ENCODE measurements at regions not wholly inside any gene's neighbourhood (a gene's known extent, or its start where the extent isn't known, plus 50 kb on each side); places are given as distances from the start of the nearest gene placed in this dataset.
"Not testable (repeated sequence)": the region's sequence is repeated elsewhere in the genome, so short reads cannot be mapped to it uniquely, and the experiment has no call there.

DNA sequence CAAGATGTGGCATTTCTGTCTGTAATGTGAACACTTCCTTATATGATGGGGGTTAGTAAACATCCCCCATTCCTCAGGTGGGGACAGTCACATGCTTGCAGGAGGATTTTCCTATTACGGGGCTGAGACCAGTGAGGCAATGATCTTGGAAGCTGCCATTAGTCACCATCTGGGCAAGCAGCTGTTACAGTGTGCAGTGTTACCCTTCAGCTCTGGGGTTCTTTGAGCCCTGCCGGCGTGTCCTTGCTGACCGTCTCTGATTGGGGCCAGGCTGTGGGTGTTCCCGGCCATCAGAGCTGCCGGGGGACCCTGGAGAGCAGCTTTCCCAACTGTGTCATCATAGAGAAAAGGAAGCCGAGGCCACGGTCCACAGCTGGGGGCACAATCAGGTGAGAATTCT lies 126.8 kb upstream of the FAM20C start:
- ATAC-seq = no peak
- no peak for DNase-seq
- intact Hi-C loops (cut with DNase I, micrococcal nuclease) = no loop called here

DNA sequence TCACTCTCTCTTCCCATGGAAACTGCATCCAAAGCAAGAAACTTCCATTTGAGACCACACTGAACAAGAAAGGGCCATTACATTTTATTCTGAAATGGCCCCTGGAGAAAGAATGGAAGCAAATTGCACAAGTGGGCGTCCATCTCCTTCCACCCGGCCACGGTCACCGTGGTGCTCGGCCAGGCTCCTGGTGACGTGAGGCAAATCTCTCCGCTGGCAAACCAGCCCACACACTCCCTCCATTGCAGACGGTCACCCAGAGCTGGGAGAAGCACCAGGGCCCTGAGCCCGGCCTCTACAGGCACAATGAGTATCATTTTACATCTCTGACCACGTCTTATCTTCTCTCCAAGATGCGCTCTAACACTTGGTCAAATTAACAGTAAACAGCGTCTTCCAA lies 126.1 kb upstream of the FAM20C start:
- no peak for DNase-seq
- ATAC-seq = no peak
- intact Hi-C loops (cut with DNase I, micrococcal nuclease) = no loop called here

DNA sequence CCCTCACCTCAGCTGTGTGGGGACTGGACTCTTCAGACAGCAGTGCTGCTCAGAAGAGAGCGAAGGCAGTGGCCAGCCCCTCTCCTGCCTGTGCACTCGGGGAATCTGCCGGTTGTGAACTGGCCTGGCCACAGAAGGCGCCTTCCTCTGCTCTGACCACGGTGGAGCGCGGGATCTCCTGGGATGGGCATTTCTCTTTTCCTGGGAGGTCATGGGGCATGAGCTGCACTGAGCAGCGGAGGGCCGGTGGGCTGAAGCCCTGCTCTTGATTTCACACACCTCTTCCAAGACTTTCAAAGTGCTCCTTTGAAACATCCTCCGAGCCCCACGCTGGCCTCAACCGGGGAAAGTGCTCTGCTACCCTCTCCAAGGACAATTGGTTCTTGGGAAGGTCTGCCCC lies 125.6 kb upstream of the FAM20C start:
- ATAC-seq (no peak), DNase-seq (no peak)
- intact Hi-C loops (cut with DNase I, micrococcal nuclease) = no loop called here

DNA sequence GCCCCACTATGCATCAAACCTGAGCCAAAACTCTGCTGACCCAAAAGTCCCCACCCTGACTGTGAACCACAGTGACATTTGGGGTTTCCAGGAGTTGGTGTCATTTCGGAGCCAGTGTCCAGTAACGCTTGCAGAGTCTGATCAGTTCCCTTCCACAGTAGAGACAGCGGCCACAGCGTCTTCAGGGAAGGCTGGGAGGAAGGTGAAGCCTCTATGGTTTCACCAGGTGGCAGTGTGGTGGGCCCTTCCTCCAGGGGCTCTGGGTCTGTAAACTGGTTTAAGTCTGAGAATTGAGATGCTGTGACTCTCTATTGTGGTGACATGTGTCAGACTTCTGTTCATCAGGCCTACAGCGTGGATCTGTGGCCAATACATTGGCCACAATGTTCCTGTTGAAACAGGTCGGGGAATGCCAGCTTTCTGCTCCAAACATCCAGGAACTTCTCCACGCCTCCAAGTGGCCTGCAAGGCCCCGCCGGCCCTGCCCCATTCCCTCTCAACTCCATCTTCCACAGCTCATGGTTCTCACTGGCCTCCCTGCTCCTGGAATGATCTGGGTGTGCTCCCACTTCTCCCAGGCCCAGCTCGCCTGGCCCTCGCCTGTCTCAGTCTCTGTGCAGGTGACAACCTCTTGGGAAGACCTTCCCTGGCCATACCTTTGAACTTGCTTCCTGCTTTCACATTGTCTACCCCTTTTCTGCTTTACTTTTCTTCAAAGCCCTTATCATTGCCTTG lies 124.5 kb upstream of the FAM20C start:
- DNase-seq = no peak
- no peak for ATAC-seq
- intact Hi-C loops (cut with DNase I, micrococcal nuclease) = no loop called here

DNA sequence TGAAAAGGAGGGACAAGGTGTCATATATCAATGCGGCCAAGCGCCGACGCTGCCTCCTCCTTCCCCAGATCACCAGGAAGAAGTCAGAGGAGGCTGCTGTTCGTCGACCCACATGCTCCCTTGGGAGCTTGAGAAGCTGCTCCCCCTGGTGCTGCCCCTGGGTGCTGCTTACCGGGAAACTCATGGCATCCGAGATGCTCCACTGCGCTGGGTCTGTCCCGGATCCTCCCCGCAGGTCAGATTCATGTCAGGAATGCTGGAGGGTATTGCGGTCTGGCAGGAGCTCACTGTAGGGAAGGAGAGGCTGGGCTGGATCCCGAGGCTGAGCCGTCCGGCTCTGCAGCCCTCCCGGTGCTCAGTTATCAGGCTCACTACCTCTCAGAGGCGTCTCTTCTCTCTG lies 123.7 kb upstream of the FAM20C start:
- intact Hi-C loops (cut with DNase I, micrococcal nuclease) = no loop called here
- DNase-seq (no peak), ATAC-seq (no peak)

DNA sequence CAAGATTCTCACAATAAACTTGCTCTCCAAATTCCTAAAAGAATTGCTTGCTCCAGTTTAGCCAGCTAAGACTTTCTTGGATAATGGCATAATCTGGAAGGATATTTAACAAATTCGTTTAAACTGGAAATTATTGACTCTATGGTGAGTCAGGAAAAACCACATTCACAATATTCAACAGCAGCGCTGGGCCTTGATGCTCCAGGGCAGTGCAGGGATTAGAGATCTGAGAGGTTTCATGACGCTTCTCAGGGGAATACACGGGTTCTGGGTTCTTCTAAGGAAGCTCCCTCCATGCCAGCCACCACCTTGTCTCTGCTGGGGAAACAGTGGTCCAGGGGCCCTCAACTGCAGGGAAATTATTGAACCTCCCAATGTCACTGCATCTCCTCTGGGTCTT lies 123.3 kb upstream of the FAM20C start:
- DNase-seq; ATAC-seq; intact Hi-C loops (cut with DNase I, micrococcal nuclease): not testable (repeated sequence)

DNA sequence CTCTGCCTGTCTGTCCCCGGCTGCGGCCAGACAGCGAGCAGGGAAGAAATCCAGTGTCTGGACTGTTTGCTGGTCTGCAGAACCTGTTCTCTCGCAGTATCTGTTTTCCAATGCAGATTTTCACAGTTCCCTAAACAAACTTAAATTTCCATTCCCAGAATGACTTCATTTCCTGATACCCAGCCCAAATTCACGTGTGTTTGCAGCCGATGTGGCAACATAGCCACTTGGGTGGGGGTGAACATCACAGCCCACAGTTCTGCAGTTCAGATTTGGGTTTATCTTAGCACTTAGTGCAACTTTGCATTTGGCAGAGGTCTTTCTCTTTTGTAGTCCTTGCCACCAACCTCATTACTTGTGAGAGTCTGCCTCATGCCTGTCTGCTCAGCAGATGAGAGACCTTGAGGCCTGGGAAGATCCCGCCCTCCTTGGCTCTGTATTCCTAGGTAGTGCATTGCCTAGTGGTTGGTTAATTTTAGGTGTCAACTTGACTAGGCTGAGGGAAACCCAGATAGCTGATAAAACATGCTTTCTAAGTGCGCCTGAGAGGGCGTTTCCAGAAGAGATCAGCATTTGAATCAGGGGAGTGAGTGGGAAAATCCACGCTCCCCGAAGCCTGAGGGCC lies 122.8 kb upstream of the FAM20C start:
- ATAC-seq; DNase-seq; intact Hi-C loops (cut with DNase I, micrococcal nuclease): not testable (repeated sequence)

DNA sequence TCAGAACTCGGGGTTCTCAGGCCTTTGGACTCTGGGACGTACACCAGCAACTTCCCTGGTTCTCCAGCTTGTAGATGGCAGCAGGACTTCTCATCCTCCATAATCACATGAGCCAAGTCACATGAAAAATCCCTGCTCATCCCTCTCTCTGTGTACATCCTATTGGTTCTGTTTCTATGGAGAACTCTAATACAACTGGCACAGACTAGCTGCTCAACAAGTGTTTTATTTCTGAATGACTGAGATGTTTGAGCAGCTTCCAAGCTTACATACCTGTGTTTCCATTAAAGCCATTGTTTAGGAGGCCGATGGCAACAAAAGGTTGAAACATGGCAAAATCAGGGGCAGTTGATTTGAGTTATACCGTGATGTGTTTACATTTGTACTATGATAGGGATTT lies 122.2 kb upstream of the FAM20C start:
- ATAC-seq; DNase-seq; intact Hi-C loops (cut with DNase I, micrococcal nuclease): not testable (repeated sequence)

DNA sequence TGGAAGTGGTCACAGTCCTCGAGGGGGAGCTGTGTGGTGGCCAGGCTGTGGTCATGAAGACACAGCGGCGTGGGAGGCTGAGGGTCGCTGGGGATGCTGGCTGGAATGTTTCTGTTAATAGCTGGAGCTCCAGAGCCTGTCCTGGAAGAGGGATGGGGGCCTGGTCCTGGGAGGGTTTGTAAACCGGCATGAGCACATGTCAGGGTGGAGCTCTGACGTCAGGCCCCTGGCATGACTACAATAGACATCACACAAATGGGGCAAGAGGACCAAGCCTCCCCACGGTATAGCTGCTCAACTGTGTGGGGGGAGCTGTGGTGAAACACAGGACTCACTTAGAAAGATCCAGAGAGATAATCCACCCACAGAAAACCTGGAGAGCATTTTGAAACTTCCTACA lies 121.4 kb upstream of the FAM20C start:
- not testable (repeated sequence) for ATAC-seq

DNA sequence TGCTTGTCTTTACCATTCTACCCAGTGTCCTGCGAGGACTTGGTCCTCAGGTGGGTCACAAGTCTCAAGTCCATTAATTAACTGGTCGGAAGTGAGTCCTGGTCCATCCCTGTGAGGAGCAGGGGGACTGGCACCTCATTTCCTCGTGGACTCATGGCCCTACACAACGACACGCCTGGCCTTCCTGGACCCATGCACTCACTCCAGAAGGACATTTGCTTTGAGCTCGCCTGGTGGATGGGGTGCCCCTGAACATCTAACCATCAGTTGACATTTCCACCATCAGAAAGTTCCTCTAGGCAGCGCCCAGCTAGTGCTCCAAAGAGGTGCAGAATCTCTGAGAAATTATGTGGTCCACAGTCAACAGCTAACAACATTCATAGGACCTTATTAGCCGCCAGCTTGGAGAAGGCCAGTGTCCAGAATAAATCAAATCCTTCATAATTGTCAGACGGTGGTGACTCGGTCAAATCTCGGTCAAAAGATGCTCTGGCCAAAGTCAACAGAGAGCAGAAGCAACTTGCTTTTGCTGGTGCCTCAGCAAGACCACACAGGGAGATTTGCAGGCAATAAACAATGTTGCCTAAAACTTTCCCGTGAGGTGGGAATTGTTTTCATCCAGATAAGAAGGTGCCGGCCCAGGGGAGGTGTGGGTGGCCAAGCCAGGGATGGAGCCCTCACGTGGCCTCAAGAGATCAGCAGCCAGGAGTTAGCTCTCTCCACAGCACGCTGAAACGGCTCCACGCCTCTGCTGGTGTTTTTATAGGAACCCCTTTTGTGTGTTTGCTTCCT lies 119.9 kb upstream of the FAM20C start:
- intact Hi-C loops (cut with DNase I, micrococcal nuclease); ATAC-seq: not testable (repeated sequence)
- peak in 1 of 2 donors; percentile 1 for DNase-seq

More for the DNA sequence above, 121.4 kb upstream of the FAM20C start:
- intact Hi-C loops (cut with DNase I, micrococcal nuclease) = not testable (repeated sequence)
- DNase-seq = peak in 1 of 2 donors; percentile 55

DNA sequence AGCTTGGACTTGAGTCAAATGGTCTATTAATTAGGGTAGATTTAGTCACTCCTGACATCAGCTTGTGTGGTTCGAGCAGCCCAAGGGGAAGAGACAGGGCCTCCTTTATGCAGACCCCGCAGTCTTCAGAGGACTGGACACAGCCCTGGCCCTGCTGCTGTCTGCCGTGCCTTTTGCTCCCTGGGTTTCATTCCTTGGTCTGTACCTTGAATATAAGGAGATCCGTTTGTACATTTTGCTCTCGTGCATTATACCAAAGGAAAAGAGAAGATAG lies 119.4 kb upstream of the FAM20C start:
- DNase-seq; ATAC-seq; intact Hi-C loops (cut with DNase I, micrococcal nuclease): not testable (repeated sequence)

DNA sequence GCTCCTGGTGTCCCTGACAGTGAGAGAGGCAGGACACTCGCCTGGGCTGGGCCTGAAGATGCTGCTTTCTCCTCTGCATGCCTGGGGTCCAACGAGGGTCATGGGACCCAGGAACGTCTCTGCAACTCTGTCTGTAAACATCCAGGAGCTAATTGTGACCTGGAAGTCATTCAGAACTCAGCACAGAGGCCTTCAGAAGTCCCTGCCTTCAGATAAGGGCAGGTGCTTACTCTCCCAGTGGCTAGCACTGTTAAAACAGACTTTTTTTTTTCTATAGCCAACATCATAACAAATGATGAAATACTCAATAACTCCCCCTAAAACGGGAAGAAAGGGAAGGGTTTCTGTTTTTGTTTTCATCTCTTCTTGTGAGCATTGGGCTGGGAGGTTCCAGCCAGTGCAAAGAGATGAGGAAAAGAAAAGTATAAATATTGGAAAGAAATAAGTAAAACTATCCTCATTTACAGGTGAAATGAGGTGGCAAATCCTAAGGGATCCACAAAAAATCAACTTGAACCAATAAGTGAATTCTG lies 118.3 kb upstream of the FAM20C start:
- DNase-seq; intact Hi-C loops (cut with DNase I, micrococcal nuclease); ATAC-seq: not testable (repeated sequence)

DNA sequence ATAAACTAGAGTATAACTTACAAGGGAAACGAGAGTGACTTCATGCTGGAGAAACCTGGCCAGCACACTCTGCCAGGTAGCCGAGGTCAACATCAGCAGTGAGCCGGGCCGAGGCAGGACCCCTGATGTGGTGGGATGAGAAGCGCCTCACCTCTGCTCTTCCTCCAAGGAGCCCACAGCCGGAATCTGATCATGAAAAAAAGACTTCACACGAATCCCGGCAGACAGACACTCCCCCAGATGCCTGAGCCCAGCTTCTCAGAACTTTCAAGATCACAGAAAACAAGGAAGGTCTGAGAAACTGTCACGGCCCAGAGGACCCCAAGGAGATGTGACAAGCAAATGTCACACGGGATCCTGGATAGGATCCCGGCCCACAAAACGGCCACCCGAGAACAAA lies 116.9 kb upstream of the FAM20C start:
- DNase-seq; intact Hi-C loops (cut with DNase I, micrococcal nuclease); ATAC-seq: not testable (repeated sequence)

DNA sequence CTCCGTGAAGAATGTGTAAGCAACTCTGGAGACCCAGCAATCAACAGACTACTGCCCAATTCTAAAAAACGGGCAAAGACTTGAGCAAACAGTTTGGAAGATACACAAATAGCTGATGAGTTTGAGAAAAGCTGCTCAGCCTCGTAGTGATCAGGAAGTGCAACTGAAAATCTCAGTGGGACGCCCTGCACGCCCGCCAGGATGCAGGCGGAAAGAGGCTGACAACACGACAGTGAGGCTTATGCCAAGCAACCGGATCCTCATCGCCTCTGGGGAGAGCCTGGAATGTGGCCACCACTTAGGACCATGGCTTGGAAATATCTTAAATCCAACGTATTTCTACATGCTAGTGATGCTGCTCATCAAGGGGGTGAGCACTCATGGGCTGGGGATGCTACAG lies 116.2 kb upstream of the FAM20C start:
- ATAC-seq; DNase-seq; intact Hi-C loops (cut with DNase I, micrococcal nuclease): not testable (repeated sequence)

DNA sequence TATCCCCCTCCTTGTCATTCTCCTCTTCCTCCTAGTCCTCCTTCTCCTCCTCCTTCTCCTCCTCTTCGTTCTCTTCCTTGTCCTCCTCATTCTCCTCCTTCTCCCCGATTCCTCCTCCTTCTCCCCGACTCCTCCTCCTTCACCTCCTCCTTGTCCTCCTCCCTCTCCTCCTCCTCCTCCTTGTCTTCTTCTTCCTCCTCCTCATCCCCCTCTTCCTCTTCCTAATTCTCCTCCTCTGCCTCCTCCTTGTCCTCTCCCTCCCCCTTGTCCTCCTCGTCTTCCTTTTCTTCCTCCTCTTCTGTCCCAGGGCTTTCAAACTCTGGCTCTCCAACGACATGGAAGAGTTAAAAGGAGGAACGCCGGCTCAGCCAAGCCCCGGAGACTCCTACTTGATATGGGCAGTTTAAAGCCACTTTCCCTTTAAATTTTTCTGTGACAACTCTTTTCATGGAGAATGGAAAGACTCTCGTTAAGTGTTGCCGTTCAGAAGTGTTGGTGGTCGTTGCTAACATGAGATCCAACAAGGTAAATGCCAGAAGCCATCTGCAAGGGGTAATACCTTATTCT lies 115.5 kb upstream of the FAM20C start:
- peak in 1 of 2 donors; percentile 8 for DNase-seq
- intact Hi-C loops (cut with DNase I, micrococcal nuclease); ATAC-seq: not testable (repeated sequence)

DNA sequence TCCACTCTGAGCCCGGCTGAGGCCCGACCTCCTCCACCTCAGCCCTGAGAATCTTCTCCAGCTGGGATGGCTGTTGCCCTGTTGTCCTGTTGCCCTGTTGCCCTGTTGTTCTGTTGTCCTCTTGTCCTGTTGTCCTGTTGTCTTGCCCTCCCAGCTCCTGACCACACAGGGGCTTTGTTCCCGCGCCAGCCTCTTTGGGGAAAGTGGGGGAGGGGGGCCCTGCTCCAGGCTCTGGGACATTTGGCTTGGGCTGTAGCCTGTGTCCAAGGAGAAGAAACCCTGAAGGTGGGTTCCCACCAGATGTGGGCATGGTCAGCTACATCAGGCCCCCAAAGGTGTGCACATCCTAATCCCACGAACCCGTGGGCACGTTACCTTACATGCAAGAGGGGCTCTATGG lies 113.5 kb upstream of the FAM20C start:
- peak in 1 of 2 donors; percentile 16 for DNase-seq
- ATAC-seq; intact Hi-C loops (cut with DNase I, micrococcal nuclease): not testable (repeated sequence)

DNA sequence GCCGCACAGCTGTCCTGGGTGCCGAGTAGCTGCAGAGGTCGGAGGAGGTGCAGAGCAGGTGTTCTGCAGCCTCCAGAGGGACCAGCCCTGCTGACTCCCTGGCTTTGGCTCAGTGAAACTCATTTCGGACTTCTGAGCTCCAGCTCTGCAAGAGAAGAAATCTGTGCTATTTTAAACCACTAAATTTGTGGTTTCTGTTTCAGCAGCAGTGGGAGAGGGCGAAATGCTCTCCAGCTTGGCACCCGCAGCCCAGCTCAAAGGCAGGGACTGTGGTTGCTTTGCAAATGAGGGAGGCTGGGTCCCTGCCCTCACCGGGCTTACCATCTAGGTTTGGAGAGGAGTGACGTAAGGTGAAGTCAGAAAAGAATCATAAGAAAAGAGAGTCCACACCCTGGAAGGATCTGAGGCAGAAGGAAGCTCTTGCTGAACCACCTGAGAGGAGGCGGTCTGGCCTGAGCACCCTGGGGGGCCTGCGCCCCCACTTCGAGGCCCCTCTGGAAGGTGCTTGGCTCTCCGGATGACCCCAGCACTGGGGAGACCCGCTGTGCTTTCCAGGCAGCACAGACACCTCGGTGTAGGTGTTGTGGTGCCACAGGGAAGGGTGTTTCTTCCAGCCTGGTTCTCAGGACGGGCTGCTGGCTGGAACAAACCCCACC lies 112.8 kb upstream of the FAM20C start:
- intact Hi-C loops (cut with DNase I, micrococcal nuclease); ATAC-seq; DNase-seq: not testable (repeated sequence)

DNA sequence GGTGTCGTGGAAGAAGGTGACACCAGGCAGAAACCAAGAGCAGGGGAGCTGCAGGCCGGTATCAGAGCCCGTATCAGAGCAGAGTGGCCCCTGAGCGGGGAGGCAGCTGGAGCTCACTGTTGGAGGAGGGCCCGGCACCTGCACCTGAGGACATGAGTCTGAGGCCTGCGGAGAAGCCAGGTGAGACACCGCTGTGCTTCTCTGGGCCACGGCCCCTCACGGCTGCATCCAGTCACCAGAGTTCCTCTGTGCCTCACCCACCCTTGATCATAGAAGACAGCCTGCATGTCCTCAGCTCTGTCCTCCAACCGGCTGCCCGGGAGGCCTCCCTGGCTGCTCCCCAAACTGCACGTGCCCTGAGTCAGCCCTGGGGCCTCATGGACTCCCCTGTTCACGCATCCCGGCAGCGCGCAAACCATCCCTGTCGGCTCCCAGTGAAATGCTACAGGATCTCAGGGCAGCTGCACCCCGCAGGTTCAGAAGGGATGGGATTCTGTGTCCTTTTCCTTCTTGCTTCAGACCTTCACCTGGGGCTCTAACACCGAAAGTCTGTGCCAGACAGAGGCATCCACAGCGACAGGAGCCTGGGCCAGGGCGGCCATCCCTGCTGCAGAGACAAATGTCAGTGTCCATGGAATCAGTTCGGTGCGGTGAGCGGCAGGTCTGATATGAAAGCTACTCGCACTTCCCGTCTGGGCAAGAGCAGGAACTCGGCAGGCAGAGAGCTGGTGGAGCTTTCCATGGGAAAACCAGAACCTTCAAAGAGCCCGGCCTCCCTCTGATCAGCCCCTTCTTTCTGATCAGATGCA lies 111.9 kb upstream of the FAM20C start:
- ATAC-seq (no peak), DNase-seq (peak in 1 of 2 donors; percentile 16)
- intact Hi-C loops (cut with DNase I, micrococcal nuclease) = no loop called here

Measured in left colon (tissue), 2 donors.